Loucy (cell line): ENCODE measurements at regions not wholly inside any gene's neighbourhood (a gene's known extent, or its start where the extent isn't known, plus 50 kb on each side); places are given as distances from the start of the nearest gene placed in this dataset.

Source experiments
- H2AFZ ChIP-seq: fragments of 200-600 bp; sonication (generic); 2 replicates; pipeline ENCODE4 v1.6.0; 2016; ENCODE audit warnings: antibody characterized with exemption, mild to moderate bottlenecking, low read length, moderate library complexity
- H3F3A ChIP-seq: fragments of 200-600 bp; 2 replicates; pipeline ENCODE4 v1.6.0; 2016; ENCODE audit warnings: antibody characterized with exemption, low read depth, mild to moderate bottlenecking
- H3K27me3 ChIP-seq: fragments of 200-600 bp; sonication (generic); 2 replicates; pipeline ENCODE4 v1.6.1; 2014; ENCODE audit warnings: low read length, mild to moderate bottlenecking; ENCODE audit not compliant: insufficient read depth, poor library complexity, severe bottlenecking
- H3K36me3 ChIP-seq: fragments of 200-600 bp; sonication (generic); 2 replicates; pipeline ENCODE4 v1.6.1; 2016; ENCODE audit warnings: low read length; ENCODE audit not compliant: insufficient read depth
- H3K4me1 ChIP-seq: fragments of 200-600 bp; sonication (generic); 2 replicates; pipeline ENCODE4 v1.5.1; 2014; ENCODE audit warnings: low read length, mild to moderate bottlenecking; ENCODE audit not compliant: insufficient read depth, poor library complexity, severe bottlenecking
- H3K4me2 ChIP-seq: fragments of 200-600 bp; sonication (generic); 2 replicates; pipeline ENCODE4 v1.6.0; 2014; ENCODE audit warnings: antibody characterized with exemption, low read length, low read depth, mild to moderate bottlenecking; ENCODE audit not compliant: poor library complexity, severe bottlenecking
- H3K4me3 ChIP-seq: fragments of 200-600 bp; sonication (generic); 2 replicates; pipeline ENCODE4 v1.5.1; 2014; ENCODE audit warnings: low read length, mild to moderate bottlenecking, mixed read lengths; ENCODE audit not compliant: poor library complexity, severe bottlenecking
- H3K79me2 ChIP-seq: fragments of 200-600 bp; sonication (generic); 2 replicates; pipeline ENCODE4 v1.6.1; 2014; ENCODE audit warnings: low read length; ENCODE audit not compliant: insufficient read depth
- H3K9ac ChIP-seq: fragments of 200-600 bp; sonication (generic); 2 replicates; pipeline ENCODE4 v1.6.0; 2014; ENCODE audit warnings: mild to moderate bottlenecking, low read depth, low read length, moderate library complexity; ENCODE audit not compliant: poor library complexity, severe bottlenecking
- H3K9me2 ChIP-seq: fragments of 200-600 bp; sonication (generic); replicated peaks from 2 replicates; pipeline ENCODE4 v1.6.1; 2016; ENCODE audit warnings: low read depth, low read length, mixed read lengths
- H3K9me3 ChIP-seq: fragments of 200-600 bp; sonication (generic); 2 replicates; pipeline ENCODE4 v1.6.1; 2014; ENCODE audit warnings: mild to moderate bottlenecking, antibody characterized with exemption, low read length, low read depth; ENCODE audit not compliant: insufficient read depth
- H4K20me1 ChIP-seq: fragments of 200-600 bp; sonication (generic); 2 replicates; pipeline ENCODE4 v1.6.0; 2014; ENCODE audit warnings: antibody characterized with exemption, low read length, mild to moderate bottlenecking; ENCODE audit not compliant: insufficient read depth, poor library complexity, severe bottlenecking
- CTCF ChIP-seq: fragments of 200-600 bp; sonication (generic); conservative IDR thresholded peaks from 2 replicates; pipeline ENCODE4 v1.5.1; 2014; ENCODE audit warnings: mild to moderate bottlenecking, antibody characterized with exemption, low read length
- EZH2phosphoT487 ChIP-seq: fragments of 200-600 bp; IDR thresholded peaks from 2 replicates; pipeline ENCODE4 v1.6.1; 2018; ENCODE audit warnings: antibody characterized with exemption, mild to moderate bottlenecking, moderate library complexity, borderline replicate concordance

DNA sequence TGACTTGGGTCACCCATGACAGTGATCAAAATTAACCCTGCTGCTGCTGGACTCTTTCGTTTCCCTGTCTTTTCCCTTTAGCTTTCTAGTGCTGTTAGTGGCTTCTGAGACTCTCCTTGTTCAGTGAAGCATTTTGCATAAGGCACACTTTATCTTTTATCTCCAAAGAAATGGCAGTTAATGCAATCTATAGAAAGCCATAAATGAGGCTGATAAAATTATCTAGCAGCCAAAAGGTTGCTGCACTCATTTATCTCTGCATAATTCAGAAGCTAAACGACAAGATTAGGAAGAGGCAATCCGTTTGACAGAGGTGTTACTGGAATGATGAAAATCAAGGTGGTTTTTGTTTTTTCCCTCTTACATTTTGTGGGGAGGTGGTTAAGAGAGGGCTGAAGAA, 1109.5 kb upstream of the EEF2KMT start:
- H2AFZ ChIP-seq, result no peak overlapping the region
- H4K20me1 ChIP-seq, result no peaks in the 10 kb centered on the region
- TF ChIP-seq CTCF (no peak), EZH2phosphoT487 (no peak)

DNA sequence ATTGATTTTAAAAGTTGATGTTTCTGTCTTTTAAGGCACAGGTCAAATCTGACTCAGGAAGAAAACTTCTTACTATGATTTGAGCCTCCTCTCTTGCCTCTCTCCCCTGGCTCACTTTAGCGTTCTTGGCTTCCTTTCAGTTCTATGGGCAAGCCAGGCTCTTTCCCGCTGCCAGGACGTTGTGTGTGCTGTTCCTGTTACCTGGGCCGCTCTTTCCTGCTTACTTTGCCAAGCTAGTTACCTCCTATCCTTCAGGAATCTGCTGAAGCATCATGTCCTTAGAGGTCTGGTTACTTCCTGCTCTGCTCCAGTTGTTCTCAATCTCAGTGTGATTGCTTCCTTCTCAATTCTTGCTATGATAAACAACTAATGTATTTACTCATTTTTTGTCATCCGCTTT, 1108.5 kb upstream of the EEF2KMT start:
- Histone ChIP-seq H3K4me2 (no peak overlapping the region), H3K79me2 (no peaks in the 10 kb centered on the region), H3F3A (no peaks in the 10 kb centered on the region), H4K20me1 (no peaks in the 10 kb centered on the region), H3K9me3 (no peaks in the 10 kb centered on the region), H3K4me1 (no peaks in the 10 kb centered on the region), H3K27me3 (no peaks in the 10 kb centered on the region), H3K9ac (no peak overlapping the region), H3K9me2 (no peaks in the 10 kb centered on the region), H2AFZ (no peak overlapping the region), H3K36me3 (no peaks in the 10 kb centered on the region), H3K4me3 (no peak overlapping the region)
- TF ChIP-seq EZH2phosphoT487, result no peak
- no peak for TF ChIP-seq CTCF

More for the DNA sequence above, 1109.5 kb upstream of the EEF2KMT start:
- Histone ChIP-seq H3K79me2 (no peaks in the 10 kb centered on the region), H3K4me2 (no peak overlapping the region), H3F3A (no peaks in the 10 kb centered on the region), H3K27me3 (no peaks in the 10 kb centered on the region), H3K9ac (no peak overlapping the region), H3K9me3 (no peaks in the 10 kb centered on the region), H3K36me3 (no peaks in the 10 kb centered on the region), H3K4me1 (no peaks in the 10 kb centered on the region), H3K4me3 (no peak overlapping the region), H3K9me2 (no peaks in the 10 kb centered on the region)

GRCh38 chr16:6204945-6205344, 1107.3 kb upstream of the EEF2KMT start:
- Histone ChIP-seq H3K9me2 (no peaks in the 10 kb centered on the region), H3K4me1 (no peaks in the 10 kb centered on the region), H2AFZ (no peak overlapping the region), H3K9ac (no peak overlapping the region), H3K27me3 (no peaks in the 10 kb centered on the region), H3K79me2 (no peaks in the 10 kb centered on the region), H3K9me3 (no peaks in the 10 kb centered on the region), H3K36me3 (no peaks in the 10 kb centered on the region), H3F3A (no peaks in the 10 kb centered on the region), H4K20me1 (no peaks in the 10 kb centered on the region), H3K4me2 (no peak overlapping the region), H3K4me3 (no peak overlapping the region)
- TF ChIP-seq CTCF (no peak), EZH2phosphoT487 (no peak)
